ENCODE measurements at regions not wholly inside any gene's neighbourhood (a gene's known extent, or its start where the extent isn't known, plus 50 kb on each side); places are given as distances from the start of the nearest gene placed in this dataset.

GRCh38 chr17:27239584-27239983 is 54.3 kb upstream of the WSB1 start:
- Mint-ChIP-seq H3K36me3 (ENCODE audit: insufficient read depth) (peaks cover 3% of the 10 kb centered on the region), H3K4me1 (ENCODE audit: low read depth in 2 of 2) (no peaks in the 10 kb centered on the region), H3K27me3 (peaks cover 0 to 14% of the 10 kb centered on the region in 2 donors), H3K4me3 (no peak overlapping the region), H3K27ac (no peak overlapping the region), H3K9me3 (no peaks in the 10 kb centered on the region)
- ATAC-seq (replicated peaks) (no peak), DNase-seq (no peak)

- Mint-ChIP-seq H3K4me1 (ENCODE audit: low read depth in 2 of 2) (peaks cover 0 to under 1% of the 10 kb centered on the region in 2 donors), H3K27ac (no peak overlapping the region)
These were observed 53.7 kb upstream of the WSB1 start for GRCh38 chr17:27240086-27240801.

GRCh38 chr17:27240802-27241155 is 53.1 kb upstream of the WSB1 start:
- ATAC-seq (replicated peaks) (no peak), DNase-seq (no peak)
- Mint-ChIP-seq H3K36me3 (ENCODE audit: insufficient read depth) (peaks cover 3% of the 10 kb centered on the region), H3K27me3 (peaks cover 0 to 14% of the 10 kb centered on the region in 2 donors), H3K4me3 (no peak overlapping the region), H3K4me1 (ENCODE audit: low read depth in 2 of 2) (peaks cover 0 to 3% of the 10 kb centered on the region in 2 donors), H3K27ac (no peak overlapping the region), H3K9me3 (no peaks in the 10 kb centered on the region)

More at GRCh38 chr17:27240086-27240801, 53.7 kb upstream of the WSB1 start:
- Mint-ChIP-seq H3K27me3 (peaks cover 0 to 14% of the 10 kb centered on the region in 2 donors), H3K36me3 (ENCODE audit: insufficient read depth) (peaks cover 3% of the 10 kb centered on the region), H3K9me3 (no peaks in the 10 kb centered on the region), H3K4me3 (no peak overlapping the region)
- ATAC-seq (replicated peaks): no peak
- DNase-seq: no peak

- Mint-ChIP-seq H3K27me3 (peaks cover 0 to 14% of the 10 kb centered on the region in 2 donors), H3K4me1 (ENCODE audit: low read depth in 2 of 2) (peaks cover 0 to 3% of the 10 kb centered on the region in 2 donors), H3K9me3 (no peaks in the 10 kb centered on the region), H3K4me3 (no peak overlapping the region), H3K27ac (no peak overlapping the region), H3K36me3 (ENCODE audit: insufficient read depth) (peaks cover 3% of the 10 kb centered on the region)
- ATAC-seq (replicated peaks) (no peak), DNase-seq (no peak)
These were observed 52.5 kb upstream of the WSB1 start for GRCh38 chr17:27241346-27241946.

- H3K4me1 Mint-ChIP-seq (ENCODE audit: low read depth in 2 of 2): peaks cover 0 to 3% of the 10 kb centered on the region in 2 donors
- H3K9me3 Mint-ChIP-seq: no peaks in the 10 kb centered on the region
- DNase-seq (no peak), ATAC-seq (replicated peaks) (no peak)
- no peak overlapping the region for H3K4me3 Mint-ChIP-seq
- H3K27ac Mint-ChIP-seq: no peak overlapping the region
- peaks cover 0 to 14% of the 10 kb centered on the region in 2 donors for H3K27me3 Mint-ChIP-seq
- peaks cover 3% of the 10 kb centered on the region for H3K36me3 Mint-ChIP-seq (ENCODE audit: insufficient read depth)
These were observed 51.0 kb upstream of the WSB1 start for GRCh38 chr17:27242951-27243350.

- peaks cover 5 to 19% of the 10 kb centered on the region in 2 donors for H3K27me3 Mint-ChIP-seq
- H3K4me3 Mint-ChIP-seq: no peak overlapping the region
- ATAC-seq (replicated peaks) (no peak), DNase-seq (no peak)
- H3K36me3 Mint-ChIP-seq (ENCODE audit: insufficient read depth): peaks cover 3% of the 10 kb centered on the region
- peaks cover 0 to 3% of the 10 kb centered on the region in 2 donors for H3K4me1 Mint-ChIP-seq (ENCODE audit: low read depth in 2 of 2)
- no peak overlapping the region for H3K27ac Mint-ChIP-seq
- no peaks in the 10 kb centered on the region for H3K9me3 Mint-ChIP-seq
These were observed 49.9 kb upstream of the WSB1 start for GRCh38 chr17:27244011-27244410.
